Ishikawa (cell line): ENCODE measurements at regions not wholly inside any gene's neighbourhood (a gene's known extent, or its start where the extent isn't known, plus 50 kb on each side); places are given as distances from the start of the nearest gene placed in this dataset.

Experiments
- CEBPB ChIP-seq: IDR thresholded peaks from 2 replicates; pipeline ENCODE4 v1.6.1; 2012
- CREB1 ChIP-seq: IDR thresholded peaks from 2 replicates; pipeline ENCODE4 v1.6.1; 2012; ENCODE audit warnings: low read depth
- EGR1 ChIP-seq: IDR thresholded peaks from 2 replicates; pipeline ENCODE4 v1.6.1; 2012
- EP300 ChIP-seq: IDR thresholded peaks from 2 replicates; pipeline ENCODE4 v1.6.1; 2012; ENCODE audit warnings: borderline replicate concordance
- FOXM1 ChIP-seq: IDR thresholded peaks from 2 replicates; pipeline ENCODE4 v1.6.1; 2012; ENCODE audit warnings: low read depth, borderline replicate concordance
- MAX ChIP-seq: IDR thresholded peaks from 2 replicates; pipeline ENCODE4 v1.6.1; 2012
- NFIC ChIP-seq: IDR thresholded peaks from 2 replicates; pipeline ENCODE4 v1.6.1; 2012
- RAD21 ChIP-seq: IDR thresholded peaks from 2 replicates; pipeline ENCODE4 v1.6.1; 2012; ENCODE audit warnings: low read depth
- REST ChIP-seq: IDR thresholded peaks from 2 replicates; pipeline ENCODE4 v1.6.1; 2012; ENCODE audit warnings: low read depth, mild to moderate bottlenecking
- TAF1 ChIP-seq: IDR thresholded peaks from 2 replicates; pipeline ENCODE4 v1.6.1; 2012; ENCODE audit warnings: low read depth, mild to moderate bottlenecking
- TCF12 ChIP-seq: IDR thresholded peaks from 2 replicates; pipeline ENCODE4 v1.6.1; 2012; ENCODE audit warnings: low read depth
- TEAD4 ChIP-seq: IDR thresholded peaks from 2 replicates; pipeline ENCODE4 v1.6.1; 2012
- USF1 ChIP-seq: IDR thresholded peaks from 2 replicates; pipeline ENCODE4 v1.6.1; 2012
- YY1 ChIP-seq: IDR thresholded peaks from 2 replicates; pipeline ENCODE4 v1.6.1; 2012; ENCODE audit warnings: low read depth
- ZBTB7A ChIP-seq: IDR thresholded peaks from 2 replicates; pipeline ENCODE4 v1.6.1; 2012; ENCODE audit warnings: low read depth

GRCh38 chr12:124233846-124234640, 60.9 kb upstream of the RFLNA start:
- TF ChIP-seq RAD21, result no peak
- no peak for TF ChIP-seq NFIC
- no peak for TF ChIP-seq EP300
- no peak for TF ChIP-seq FOXM1
- no peak for TF ChIP-seq ZBTB7A
- no peak for TF ChIP-seq YY1
- no peak for TF ChIP-seq MAX

- TF ChIP-seq CEBPB, result no peak
- no peak for TF ChIP-seq FOXM1
- no peak for TF ChIP-seq TCF12
- no peak for TF ChIP-seq TEAD4
- TF ChIP-seq CREB1, result no peak
- no peak for TF ChIP-seq EGR1
- TF ChIP-seq EP300, result no peak
- no peak for TF ChIP-seq ZBTB7A
- no peak for TF ChIP-seq MAX
Observed at GRCh38 chr12:124236625-124237031, 58.3 kb upstream of the RFLNA start.

- TF ChIP-seq YY1 (no peak), EP300 (no peak), TAF1 (no peak), MAX (no peak), EGR1 (no peak), REST (no peak), TEAD4 (no peak), TCF12 (no peak), NFIC (no peak), ZBTB7A (no peak), RAD21 (no peak)
Observed at GRCh38 chr12:124238886-124239285, 56.0 kb upstream of the RFLNA start.

- TF ChIP-seq ZBTB7A (no peak), FOXM1 (no peak), CEBPB (no peak), CREB1 (no peak), MAX (no peak), YY1 (0 out of 2 replicates have a peak, but pooled peaks have one; percentile 39), EGR1 (no peak), TCF12 (no peak), USF1 (peak; percentile 94), TEAD4 (no peak), NFIC (no peak), EP300 (no peak), TAF1 (no peak), RAD21 (no peak), REST (no peak)
Observed at GRCh38 chr12:124240493-124240892, 54.4 kb upstream of the RFLNA start.

- no peak for TF ChIP-seq FOXM1
- TF ChIP-seq MAX, result no peak
- no peak for TF ChIP-seq EP300
- TF ChIP-seq REST, result no peak
- no peak for TF ChIP-seq USF1
- no peak for TF ChIP-seq ZBTB7A
- TF ChIP-seq TEAD4, result no peak
- no peak for TF ChIP-seq CEBPB
- TF ChIP-seq EGR1, result no peak
- TF ChIP-seq TAF1, result no peak
- TF ChIP-seq RAD21, result no peak
- TF ChIP-seq NFIC, result no peak
- no peak for TF ChIP-seq YY1
- TF ChIP-seq CREB1, result no peak
- no peak for TF ChIP-seq TCF12
Observed at GRCh38 chr12:124241776-124242528, 52.9 kb upstream of the RFLNA start.
